HEK293T (cell line): ENCODE measurements at regions not wholly inside any gene's neighbourhood (a gene's known extent, or its start where the extent isn't known, plus 50 kb on each side); places are given as distances from the start of the nearest gene placed in this dataset.

Experiments
- CTCF ChIA-PET: fragments of 350-600 bp; formaldehyde crosslinking; extraction: SDS; loops from one replicate; lab custom pipeline; 2021; ENCODE audit warnings: antibody characterized with exemption, inconsistent platforms; lab: Yijun Ruan, JAX
- POLR2A ChIA-PET: fragments of 350-600 bp; formaldehyde crosslinking; extraction: SDS; loops from one replicate; lab custom pipeline; 2020; ENCODE audit warnings: antibody characterized with exemption, inconsistent platforms; lab: Yijun Ruan, JAX
- DNase-seq: peaks from one replicate; pipeline ENCODE4 v3.0.0; 2012; ENCODE audit warnings: mixed read lengths; ENCODE audit errors: extremely low spot score
- ARNT ChIP-seq: fragments of 450-650 bp; IDR thresholded peaks from 2 replicates; pipeline ENCODE4 v1.6.1; 2017; ENCODE audit warnings: mild to moderate bottlenecking
- BHLHE40 ChIP-seq: fragments of 450-650 bp; IDR thresholded peaks from 2 replicates; pipeline ENCODE4 v1.6.1; 2016; ENCODE audit warnings: mild to moderate bottlenecking, moderate library complexity, borderline replicate concordance
- CTBP1 ChIP-seq: fragments of 450-650 bp; IDR thresholded peaks from 2 replicates; pipeline ENCODE4 v1.6.1; 2016; ENCODE audit warnings: borderline replicate concordance
- ELF4 ChIP-seq: fragments of 450-650 bp; IDR thresholded peaks from 2 replicates; pipeline ENCODE4 v1.6.1; 2017; ENCODE audit warnings: antibody characterized with exemption
- FOXA1 ChIP-seq: fragments of 450-650 bp; IDR thresholded peaks from 2 replicates; pipeline ENCODE4 v1.6.1; 2016; ENCODE audit warnings: mild to moderate bottlenecking
- FOXK2 ChIP-seq: fragments of 450-650 bp; IDR thresholded peaks from 2 replicates; pipeline ENCODE4 v1.6.1; 2016; ENCODE audit warnings: mild to moderate bottlenecking
- FOXM1 ChIP-seq: fragments of 450-650 bp; IDR thresholded peaks from 2 replicates; pipeline ENCODE4 v1.6.1; 2017; ENCODE audit warnings: mild to moderate bottlenecking, borderline replicate concordance
- HDGF ChIP-seq: fragments of 450-650 bp; IDR thresholded peaks from 2 replicates; pipeline ENCODE4 v1.6.1; 2017; ENCODE audit warnings: antibody characterized with exemption, borderline replicate concordance
- L3MBTL2 ChIP-seq: fragments of 450-650 bp; conservative IDR thresholded peaks from 2 replicates; pipeline ENCODE4 v1.6.1; 2016; ENCODE audit warnings: mild to moderate bottlenecking
- LEF1 ChIP-seq: fragments of 450-650 bp; IDR thresholded peaks from 2 replicates; pipeline ENCODE4 v1.6.1; 2017; ENCODE audit warnings: mild to moderate bottlenecking, borderline replicate concordance
- NFRKB ChIP-seq: fragments of 450-650 bp; IDR thresholded peaks from 2 replicates; pipeline ENCODE4 v1.6.1; 2016; ENCODE audit warnings: mild to moderate bottlenecking, moderate library complexity
- PKNOX1 ChIP-seq: fragments of 450-650 bp; IDR thresholded peaks from 2 replicates; pipeline ENCODE4 v1.6.1; 2016
- SP1 ChIP-seq: fragments of 450-650 bp; IDR thresholded peaks from 2 replicates; pipeline ENCODE4 v1.6.1; 2017
- SUZ12 ChIP-seq: fragments of 450-650 bp; IDR thresholded peaks from 2 replicates; pipeline ENCODE4 v1.6.1; 2016; ENCODE audit warnings: mild to moderate bottlenecking
- TARDBP ChIP-seq: fragments of 450-650 bp; IDR thresholded peaks from 2 replicates; pipeline ENCODE4 v1.6.1; 2016
- ZNF384 ChIP-seq: fragments of 450-650 bp; IDR thresholded peaks from 2 replicates; pipeline ENCODE4 v1.6.1; 2016

- ChIA-PET CTCF (no interaction called here), POLR2A (no interaction called here)
- no peak for DNase-seq
- TF ChIP-seq TARDBP (no peak), FOXK2 (no peak), BHLHE40 (no peak), ELF4 (no peak), FOXA1 (no peak), NFRKB (no peak)
Observed at GRCh38 chr2:193315428-193316091, 1120.8 kb upstream of the TMEFF2 start.

- POLR2A ChIA-PET: no interaction called here
- no peak for TF ChIP-seq NFRKB
- TF ChIP-seq HDGF: no peak
- CTCF ChIA-PET: no interaction called here
- no peak for DNase-seq
Observed at GRCh38 chr2:193303464-193303863, 1108.7 kb upstream of the TMEFF2 start.

GRCh38 chr2:193294371-193294770 lies 1099.6 kb upstream of the TMEFF2 start:
- DNase-seq: no peak
- CTCF ChIA-PET: interaction anchor here (0.7 kb wide), 1 partner anchor 333 kb away, joined by 3 read pairs; no protein-coding TSS in a partner anchor
- TF ChIP-seq SUZ12 (no peak), ELF4 (no peak), L3MBTL2 (no peak), CTBP1 (no peak), BHLHE40 (no peak), ZNF384 (no peak), NFRKB (no peak), TARDBP (no peak), PKNOX1 (no peak)
- POLR2A ChIA-PET: no interaction called here

- ChIA-PET POLR2A (no interaction called here), CTCF (no interaction called here)
- DNase-seq: no peak
Observed at GRCh38 chr2:193279361-193279760, 1084.6 kb upstream of the TMEFF2 start.

GRCh38 chr2:193276988-193277387 lies 1082.3 kb upstream of the TMEFF2 start:
- no peak for DNase-seq
- POLR2A ChIA-PET: no interaction called here
- CTCF ChIA-PET: no interaction called here
- no peak for TF ChIP-seq ARNT
- TF ChIP-seq FOXA1: no peak
- TF ChIP-seq HDGF: no peak
- no peak for TF ChIP-seq FOXM1
- no peak for TF ChIP-seq BHLHE40
- TF ChIP-seq NFRKB: no peak
- no peak for TF ChIP-seq FOXK2

More at GRCh38 chr2:193279361-193279760, 1084.6 kb upstream of the TMEFF2 start:
- TF ChIP-seq CTBP1 (no peak), NFRKB (no peak), ELF4 (no peak), FOXM1 (no peak), ARNT (no peak), HDGF (no peak), SUZ12 (no peak), ZNF384 (no peak), L3MBTL2 (no peak), TARDBP (no peak), BHLHE40 (no peak), FOXK2 (no peak), LEF1 (no peak), FOXA1 (no peak), PKNOX1 (no peak), SP1 (no peak)

- TF ChIP-seq FOXM1 (no peak), L3MBTL2 (no peak), ELF4 (no peak), LEF1 (no peak), ARNT (no peak), BHLHE40 (no peak), TARDBP (no peak), SUZ12 (no peak), FOXA1 (no peak), SP1 (no peak), FOXK2 (no peak), CTBP1 (no peak), HDGF (no peak), NFRKB (no peak), ZNF384 (no peak)
- CTCF ChIA-PET: no interaction called here
- POLR2A ChIA-PET: no interaction called here
- DNase-seq: no peak
Observed at GRCh38 chr2:193276560-193276959, 1081.8 kb upstream of the TMEFF2 start.

GRCh38 chr2:193276069-193276468 lies 1081.3 kb upstream of the TMEFF2 start:
- no peak for DNase-seq
- TF ChIP-seq ARNT (no peak), BHLHE40 (no peak), FOXK2 (no peak), SP1 (no peak), FOXA1 (no peak), ELF4 (no peak), HDGF (no peak), NFRKB (no peak), CTBP1 (no peak), SUZ12 (no peak), PKNOX1 (no peak), FOXM1 (no peak), LEF1 (no peak), L3MBTL2 (no peak), ZNF384 (no peak), TARDBP (no peak)
- ChIA-PET POLR2A (no interaction called here), CTCF (no interaction called here)
